Stimulated activated CD4-positive, alpha-beta T cell treated with anti-CD3 and anti-CD28 coated beads, TNF-alpha, amount 100 ng/mL, for 48 hours (primary cell): ENCODE measurements at regions not wholly inside any gene's neighbourhood (a gene's known extent, or its start where the extent isn't known, plus 50 kb on each side); places are given as distances from the start of the nearest gene placed in this dataset.

Source experiments
- DNase-seq, 3 donors: peaks; one replicate each; pipeline ENCODE4 v3.0.0-alpha.2; 2020; ENCODE audit warnings: low read depth in 3 of 3

GRCh38 chr12:58776144-58776543 is 144.2 kb downstream of the LRIG3 start:
- no peak for DNase-seq

GRCh38 chr12:58777815-58778214 is 142.5 kb downstream of the LRIG3 start:
- DNase-seq: no peak

- DNase-seq: no peak
Measured at GRCh38 chr12:58781609-58782008, 138.7 kb downstream of the LRIG3 start.

GRCh38 chr12:58787021-58787760 is 133.1 kb downstream of the LRIG3 start:
- DNase-seq: no peak

- DNase-seq: no peak
Measured at GRCh38 chr12:58794859-58795258, 125.4 kb downstream of the LRIG3 start.

- DNase-seq: no peak
Measured at GRCh38 chr12:58795825-58796224, 124.5 kb downstream of the LRIG3 start.

GRCh38 chr12:58801986-58802385 is 118.3 kb downstream of the LRIG3 start:
- no peak for DNase-seq

GRCh38 chr12:58803908-58804307 is 116.4 kb downstream of the LRIG3 start:
- DNase-seq: no peak

- DNase-seq: no peak
Measured at GRCh38 chr12:58804749-58805148, 115.6 kb downstream of the LRIG3 start.

- DNase-seq: no peak
Measured at GRCh38 chr12:58809064-58809607, 111.2 kb downstream of the LRIG3 start.

- no peak for DNase-seq
Measured at GRCh38 chr12:58811346-58811745, 109.0 kb downstream of the LRIG3 start.

GRCh38 chr12:58812214-58812613 is 108.1 kb downstream of the LRIG3 start:
- DNase-seq: no peak

- no peak for DNase-seq
Measured at GRCh38 chr12:58814036-58814435, 106.3 kb downstream of the LRIG3 start.

- DNase-seq: no peak
Measured at GRCh38 chr12:58815235-58815634, 105.1 kb downstream of the LRIG3 start.

- no peak for DNase-seq
Measured at GRCh38 chr12:58818546-58818945, 101.8 kb downstream of the LRIG3 start.

- no peak for DNase-seq
Measured at GRCh38 chr12:58819345-58819744, 101.0 kb downstream of the LRIG3 start.

GRCh38 chr12:58819985-58820384 is 100.3 kb downstream of the LRIG3 start:
- no peak for DNase-seq
